PFSK-1 (cell line): ENCODE measurements at regions not wholly inside any gene's neighbourhood (a gene's known extent, or its start where the extent isn't known, plus 50 kb on each side); places are given as distances from the start of the nearest gene placed in this dataset.

ENCODE experiments used
- POLR2AphosphoS5 ChIP-seq: IDR thresholded peaks from 2 replicates; pipeline ENCODE4 v1.6.1; 2012; ENCODE audit warnings: low read depth, mild to moderate bottlenecking, control low read depth, low read length, moderate library complexity
- REST ChIP-seq, 2 experiments: IDR thresholded peaks; 2 replicates each; pipeline versions ENCODE4 v1.6.1 to v1.8.0; 2011 to 2012; ENCODE audit warnings: low read depth in 2 of 2, low read length in 2 of 2, control low read depth in 1 of 2, inconsistent platforms in 1 of 2, mild to moderate bottlenecking in 1 of 2, moderate library complexity in 1 of 2; ENCODE audit not compliant: insufficient read depth in 1 of 2
- SIN3A ChIP-seq: IDR thresholded peaks from 2 replicates; pipeline ENCODE4 v1.6.1; 2012; ENCODE audit warnings: mild to moderate bottlenecking, low read length, moderate library complexity, borderline replicate concordance; ENCODE audit not compliant: insufficient read depth
- TAF1 ChIP-seq: IDR thresholded peaks from 2 replicates; pipeline ENCODE4 v1.6.1; 2012; ENCODE audit warnings: low read length, control low read depth, borderline replicate concordance; ENCODE audit not compliant: insufficient read depth

GRCh38 chr1:169012416-169012815, 94.1 kb upstream of the ATP1B1 start:
- TF ChIP-seq REST (IDR thresholded peaks at IDR 0.05; ENCODE audit: insufficient read depth in 1 of 2, low read depth in 2 of 2, low read length in 2 of 2) (no peak), SIN3A (no peak), POLR2AphosphoS5 (no peak), TAF1 (no peak)
